Panc1 (cell line): ENCODE measurements at regions not wholly inside any gene's neighbourhood (a gene's known extent, or its start where the extent isn't known, plus 50 kb on each side); places are given as distances from the start of the nearest gene placed in this dataset.

Experiments used
- ATAC-seq: fragments of 200-7000 bp; cut with Tn5 transposase; 2 replicates; pipeline ENCODE4 v1.9.1; 2020; ENCODE audit warnings: mild to moderate bottlenecking, moderate library complexity
- BruUV-seq: library from RNA; stranded (reverse); fragments of 400-500 nt; replicated peaks from 2 replicates; lab custom pipeline; 2021; lab: Mats Ljungman, UMichigan
- CTCF ChIA-PET: fragments of 300-600 bp; sonication (Branson Sonifier 250); formaldehyde crosslinking; loops from one replicate; lab custom pipeline; 2022; ENCODE audit warnings: antibody characterized with exemption; lab: Charles Lee
- POLR2A ChIA-PET: fragments of 300-600 bp; sonication (Branson Sonifier 250); formaldehyde crosslinking; loops from one replicate; lab custom pipeline; 2022; ENCODE audit warnings: antibody characterized with exemption; lab: Charles Lee
- DNase-seq: peaks from one replicate; pipeline ENCODE4 v3.0.0-alpha.2; 2010; ENCODE audit warnings: low read depth, low spot score
- H3K27ac ChIP-seq: 2 replicates; pipeline ENCODE4 v1.5.1; 2011; ENCODE audit warnings: mild to moderate bottlenecking, low read length, inconsistent platforms
- H3K27me3 ChIP-seq: fragments of 200-500 bp; sonication (Bioruptor generic); 2 replicates; pipeline ENCODE4 v1.6.0; 2014; ENCODE audit warnings: low read length, inconsistent platforms; ENCODE audit not compliant: control insufficient read depth, insufficient read depth
- H3K36me3 ChIP-seq: fragments of 200-500 bp; sonication (Bioruptor generic); 2 replicates; pipeline ENCODE4 v1.5.1; 2014; ENCODE audit warnings: inconsistent platforms, mild to moderate bottlenecking, low read length, moderate library complexity; ENCODE audit not compliant: control insufficient read depth, insufficient read depth
- H3K4me1 ChIP-seq: 2 replicates; pipeline ENCODE4 v1.5.1; 2011; ENCODE audit warnings: inconsistent platforms, mild to moderate bottlenecking, low read length, moderate library complexity; ENCODE audit not compliant: control insufficient read depth, insufficient read depth
- H3K4me3 ChIP-seq, 2 experiments: 2 replicates each; pipeline ENCODE4 v1.5.1; 2011 to 2012; ENCODE audit warnings: low read depth in 2 of 2, low read length in 2 of 2, mild to moderate bottlenecking in 2 of 2, inconsistent platforms in 1 of 2, moderate library complexity in 1 of 2
- H3K9me3 ChIP-seq: fragments of 200-500 bp; sonication (Bioruptor generic); 2 replicates; pipeline ENCODE4 v1.5.1; 2014; ENCODE audit warnings: low read depth, mild to moderate bottlenecking, inconsistent platforms, low read length, moderate library complexity; ENCODE audit not compliant: control insufficient read depth, insufficient read depth
- POLR2AphosphoS5 ChIP-seq: IDR thresholded peaks from 2 replicates; pipeline ENCODE4 v1.6.1; 2012; ENCODE audit warnings: mild to moderate bottlenecking, low read depth, low read length, moderate library complexity
- SIN3A ChIP-seq: IDR thresholded peaks from 2 replicates; pipeline ENCODE4 v1.6.1; 2012; ENCODE audit warnings: low read depth, mild to moderate bottlenecking, low read length, moderate library complexity, borderline replicate concordance; ENCODE audit not compliant: insufficient read depth
- TCF7L2 ChIP-seq: IDR thresholded peaks from 2 replicates; pipeline ENCODE4 v1.6.1; 2011; ENCODE audit warnings: mild to moderate bottlenecking, low read depth, low read length, inconsistent platforms
- in situ Hi-C: cut with HindIII; loops from 2 replicates; pipeline ENCODE4 v1.10.0; 2016; ENCODE audit warnings: low sequenced_read_pairs, low pct_unique_long_range_greater_than_20kb
- intact Hi-C: fragments of 100-400 bp; cut with micrococcal nuclease; formaldehyde crosslinking; loops from one replicate; pipeline ENCODE4 v1.10.0; 2022; ENCODE audit not compliant: unreplicated experiment
- TF ChIP-seq, protein P1 (sequence below), 2 experiments: IDR thresholded peaks; 2 replicates each; pipeline ENCODE4 v1.6.1; 2011 to 2012; ENCODE audit warnings: low read depth in 2 of 2, control low read depth in 1 of 2, low read length in 1 of 2, mild to moderate bottlenecking in 1 of 2, moderate library complexity in 1 of 2; ENCODE audit not compliant: insufficient read depth in 1 of 2
- TF ChIP-seq, protein P2 (sequence below): fragments of 450-650 bp; IDR thresholded peaks from 2 replicates; pipeline ENCODE4 v1.5.1; 2017; ENCODE audit warnings: mild to moderate bottlenecking

DNA sequence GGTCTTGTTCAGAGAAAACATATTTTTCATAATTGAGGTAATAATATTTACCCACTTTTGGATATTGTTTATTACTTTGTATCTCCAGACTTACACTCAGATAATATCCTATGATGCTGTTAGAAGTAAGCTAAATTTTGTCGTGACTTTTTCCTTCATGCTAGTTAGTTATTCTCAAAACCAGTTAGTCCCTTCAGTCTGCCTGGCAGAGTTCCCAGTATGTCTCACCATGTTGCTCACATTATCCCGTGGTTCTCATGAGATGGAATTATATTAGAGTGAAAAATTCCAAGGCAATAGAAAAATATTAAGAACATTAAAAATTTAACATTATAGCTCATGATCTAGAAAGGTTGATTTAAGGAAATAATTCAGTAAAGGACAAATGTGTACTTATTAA, 81.5 kb upstream of the SMIM30 start:
- CTCF ChIA-PET = no interaction called here
- ATAC-seq (no peak), DNase-seq (no peak)
- POLR2A ChIA-PET = no interaction called here
- Histone ChIP-seq H3K4me3 (no peak overlapping the region), H3K36me3 (no peaks in the 10 kb centered on the region), H3K27me3 (no peaks in the 10 kb centered on the region), H3K9me3 (no peaks in the 10 kb centered on the region), H3K27ac (no peak overlapping the region), H3K4me1 (no peaks in the 10 kb centered on the region)
- in situ Hi-C loops (no loop called here), intact Hi-C loops (no loop called here)
- TF ChIP-seq TCF7L2 (no peak), SIN3A (no peak), POLR2AphosphoS5 (no peak)
- TF ChIP-seq, protein P1, sequence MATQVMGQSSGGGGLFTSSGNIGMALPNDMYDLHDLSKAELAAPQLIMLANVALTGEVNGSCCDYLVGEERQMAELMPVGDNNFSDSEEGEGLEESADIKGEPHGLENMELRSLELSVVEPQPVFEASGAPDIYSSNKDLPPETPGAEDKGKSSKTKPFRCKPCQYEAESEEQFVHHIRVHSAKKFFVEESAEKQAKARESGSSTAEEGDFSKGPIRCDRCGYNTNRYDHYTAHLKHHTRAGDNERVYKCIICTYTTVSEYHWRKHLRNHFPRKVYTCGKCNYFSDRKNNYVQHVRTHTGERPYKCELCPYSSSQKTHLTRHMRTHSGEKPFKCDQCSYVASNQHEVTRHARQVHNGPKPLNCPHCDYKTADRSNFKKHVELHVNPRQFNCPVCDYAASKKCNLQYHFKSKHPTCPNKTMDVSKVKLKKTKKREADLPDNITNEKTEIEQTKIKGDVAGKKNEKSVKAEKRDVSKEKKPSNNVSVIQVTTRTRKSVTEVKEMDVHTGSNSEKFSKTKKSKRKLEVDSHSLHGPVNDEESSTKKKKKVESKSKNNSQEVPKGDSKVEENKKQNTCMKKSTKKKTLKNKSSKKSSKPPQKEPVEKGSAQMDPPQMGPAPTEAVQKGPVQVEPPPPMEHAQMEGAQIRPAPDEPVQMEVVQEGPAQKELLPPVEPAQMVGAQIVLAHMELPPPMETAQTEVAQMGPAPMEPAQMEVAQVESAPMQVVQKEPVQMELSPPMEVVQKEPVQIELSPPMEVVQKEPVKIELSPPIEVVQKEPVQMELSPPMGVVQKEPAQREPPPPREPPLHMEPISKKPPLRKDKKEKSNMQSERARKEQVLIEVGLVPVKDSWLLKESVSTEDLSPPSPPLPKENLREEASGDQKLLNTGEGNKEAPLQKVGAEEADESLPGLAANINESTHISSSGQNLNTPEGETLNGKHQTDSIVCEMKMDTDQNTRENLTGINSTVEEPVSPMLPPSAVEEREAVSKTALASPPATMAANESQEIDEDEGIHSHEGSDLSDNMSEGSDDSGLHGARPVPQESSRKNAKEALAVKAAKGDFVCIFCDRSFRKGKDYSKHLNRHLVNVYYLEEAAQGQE (IDR thresholded peaks at IDR 0.05; ENCODE audit: insufficient read depth in 1 of 2, low read depth in 2 of 2, low read length in 1 of 2) = no peak
- TF ChIP-seq, protein P2, sequence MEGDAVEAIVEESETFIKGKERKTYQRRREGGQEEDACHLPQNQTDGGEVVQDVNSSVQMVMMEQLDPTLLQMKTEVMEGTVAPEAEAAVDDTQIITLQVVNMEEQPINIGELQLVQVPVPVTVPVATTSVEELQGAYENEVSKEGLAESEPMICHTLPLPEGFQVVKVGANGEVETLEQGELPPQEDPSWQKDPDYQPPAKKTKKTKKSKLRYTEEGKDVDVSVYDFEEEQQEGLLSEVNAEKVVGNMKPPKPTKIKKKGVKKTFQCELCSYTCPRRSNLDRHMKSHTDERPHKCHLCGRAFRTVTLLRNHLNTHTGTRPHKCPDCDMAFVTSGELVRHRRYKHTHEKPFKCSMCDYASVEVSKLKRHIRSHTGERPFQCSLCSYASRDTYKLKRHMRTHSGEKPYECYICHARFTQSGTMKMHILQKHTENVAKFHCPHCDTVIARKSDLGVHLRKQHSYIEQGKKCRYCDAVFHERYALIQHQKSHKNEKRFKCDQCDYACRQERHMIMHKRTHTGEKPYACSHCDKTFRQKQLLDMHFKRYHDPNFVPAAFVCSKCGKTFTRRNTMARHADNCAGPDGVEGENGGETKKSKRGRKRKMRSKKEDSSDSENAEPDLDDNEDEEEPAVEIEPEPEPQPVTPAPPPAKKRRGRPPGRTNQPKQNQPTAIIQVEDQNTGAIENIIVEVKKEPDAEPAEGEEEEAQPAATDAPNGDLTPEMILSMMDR = no peak
- no TSS peak for BruUV-seq

DNA sequence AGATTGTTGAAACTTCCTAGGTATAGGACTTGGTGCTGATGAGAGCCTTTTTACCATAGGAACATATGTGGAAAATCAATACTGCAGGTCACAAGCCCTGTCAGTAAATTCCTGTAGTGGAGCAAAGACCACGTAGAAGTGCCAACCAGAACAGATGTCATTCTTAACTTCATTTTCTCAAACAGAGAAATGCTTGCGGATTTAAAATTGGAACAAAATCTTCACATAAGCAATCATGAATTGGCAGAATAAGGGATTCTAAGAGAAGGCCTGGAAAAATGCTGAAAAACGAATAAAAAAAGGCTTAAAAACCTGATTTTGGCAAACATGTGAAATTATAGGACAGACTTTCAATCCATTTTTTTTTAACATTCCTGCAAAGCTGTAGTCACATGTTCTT, 80.8 kb upstream of the SMIM30 start:
- Histone ChIP-seq H3K27ac (no peak overlapping the region), H3K27me3 (no peaks in the 10 kb centered on the region), H3K36me3 (no peaks in the 10 kb centered on the region), H3K4me1 (no peaks in the 10 kb centered on the region), H3K9me3 (no peaks in the 10 kb centered on the region), H3K4me3 (no peak overlapping the region)
- ATAC-seq (no peak), DNase-seq (no peak)
- in situ Hi-C loops (no loop called here), intact Hi-C loops (no loop called here)
- TF ChIP-seq TCF7L2 = no peak
- TF ChIP-seq SIN3A = no peak
- TF ChIP-seq, protein P2 = no peak
- no peak for TF ChIP-seq POLR2AphosphoS5
- no TSS peak for BruUV-seq
- ChIA-PET POLR2A (no interaction called here), CTCF (no interaction called here)
